IgD-negative memory B cell (primary cell): ENCODE measurements at regions not wholly inside any gene's neighbourhood (a gene's known extent, or its start where the extent isn't known, plus 50 kb on each side); places are given as distances from the start of the nearest gene placed in this dataset.
A peak's percentile ranks its signal among the peaks of the same experiment; 100 is the strongest.

Source experiments
- H3K27ac Mint-ChIP-seq, 3 donors: one replicate each; pipeline ENCODE4 v1.8.0; 2020 to 2022; ENCODE audit warnings: mild to moderate bottlenecking in 3 of 3, mixed read lengths in 3 of 3, moderate library complexity in 1 of 3
- H3K27me3 Mint-ChIP-seq: one replicate; pipeline ENCODE4 v1.8.0; 2021; ENCODE audit warnings: mixed read lengths
- H3K36me3 Mint-ChIP-seq: one replicate; pipeline ENCODE4 v1.8.0; 2020; ENCODE audit warnings: mild to moderate bottlenecking, mixed read lengths
- H3K4me1 Mint-ChIP-seq, 3 donors: one replicate each; pipeline ENCODE4 v1.8.0; 2020 to 2022; ENCODE audit warnings: mixed read lengths in 3 of 3, mild to moderate bottlenecking in 1 of 3
- H3K4me3 Mint-ChIP-seq, 4 donors: one replicate each; pipeline ENCODE4 v1.8.0; 2020 to 2022; ENCODE audit warnings: mild to moderate bottlenecking in 4 of 4, mixed read lengths in 4 of 4, moderate library complexity in 3 of 4
- H3K9me3 Mint-ChIP-seq, 3 donors: one replicate each; pipeline ENCODE4 v1.8.0; 2020 to 2021; ENCODE audit warnings: mixed read lengths in 3 of 3, mild to moderate bottlenecking in 1 of 3

GRCh38 chr2:138985881-138986280, 205.7 kb upstream of the NXPH2 start:
- H3K36me3 Mint-ChIP-seq: no peaks in the 10 kb centered on the region
- no peaks in the 10 kb centered on the region for H3K4me1 Mint-ChIP-seq
- H3K27ac Mint-ChIP-seq: no peak overlapping the region

GRCh38 chr2:138979131-138979785, 199.1 kb upstream of the NXPH2 start:
- H3K27me3 Mint-ChIP-seq: no peaks in the 10 kb centered on the region
- no peaks in the 10 kb centered on the region for H3K36me3 Mint-ChIP-seq
- H3K27ac Mint-ChIP-seq: no peak overlapping the region
- peaks cover 0 to 5% (median 2%) of the 10 kb centered on the region in 3 donors for H3K9me3 Mint-ChIP-seq
- no peak overlapping the region for H3K4me3 Mint-ChIP-seq
- H3K4me1 Mint-ChIP-seq: no peaks in the 10 kb centered on the region

More at GRCh38 chr2:138985881-138986280, 205.7 kb upstream of the NXPH2 start:
- H3K4me3 Mint-ChIP-seq: no peak overlapping the region
- no peaks in the 10 kb centered on the region for H3K27me3 Mint-ChIP-seq
- H3K9me3 Mint-ChIP-seq: peaks cover 5 to 18% (median 8%) of the 10 kb centered on the region in 3 donors

- peaks cover 0 to 3% (median 2%) of the 10 kb centered on the region in 3 donors for H3K9me3 Mint-ChIP-seq
- no peaks in the 10 kb centered on the region for H3K4me1 Mint-ChIP-seq
- no peaks in the 10 kb centered on the region for H3K36me3 Mint-ChIP-seq
- H3K4me3 Mint-ChIP-seq: no peak overlapping the region
- no peaks in the 10 kb centered on the region for H3K27me3 Mint-ChIP-seq
- no peak overlapping the region for H3K27ac Mint-ChIP-seq
Measured at GRCh38 chr2:138974651-138975050, 194.5 kb upstream of the NXPH2 start.

- peaks cover 6 to 10% (median 7%) of the 10 kb centered on the region in 3 donors for H3K9me3 Mint-ChIP-seq
- no peak overlapping the region for H3K4me3 Mint-ChIP-seq
- H3K27ac Mint-ChIP-seq: peak overlapping the region in 1 of 3 donors; percentile 74
Measured at GRCh38 chr2:138964418-138964817, 184.2 kb upstream of the NXPH2 start.

GRCh38 chr2:138962686-138963085, 182.5 kb upstream of the NXPH2 start:
- Mint-ChIP-seq H3K27ac (no peak overlapping the region), H3K27me3 (no peaks in the 10 kb centered on the region), H3K4me3 (no peak overlapping the region), H3K36me3 (no peaks in the 10 kb centered on the region), H3K4me1 (no peaks in the 10 kb centered on the region), H3K9me3 (peaks cover 6 to 10% (median 7%) of the 10 kb centered on the region in 3 donors)

More at GRCh38 chr2:138964418-138964817, 184.2 kb upstream of the NXPH2 start:
- Mint-ChIP-seq H3K27me3 (no peaks in the 10 kb centered on the region), H3K36me3 (no peaks in the 10 kb centered on the region), H3K4me1 (no peaks in the 10 kb centered on the region)

GRCh38 chr2:138960191-138960590, 180.0 kb upstream of the NXPH2 start:
- no peaks in the 10 kb centered on the region for H3K27me3 Mint-ChIP-seq

GRCh38 chr2:138959031-138959430, 178.8 kb upstream of the NXPH2 start:
- Mint-ChIP-seq H3K36me3 (no peaks in the 10 kb centered on the region), H3K27me3 (no peaks in the 10 kb centered on the region), H3K27ac (no peak overlapping the region), H3K9me3 (peaks cover 2 to 8% (median 4%) of the 10 kb centered on the region in 3 donors), H3K4me1 (no peaks in the 10 kb centered on the region), H3K4me3 (no peak overlapping the region)

More at GRCh38 chr2:138960191-138960590, 180.0 kb upstream of the NXPH2 start:
- Mint-ChIP-seq H3K27ac (no peak overlapping the region), H3K4me1 (no peaks in the 10 kb centered on the region), H3K36me3 (no peaks in the 10 kb centered on the region), H3K4me3 (no peak overlapping the region), H3K9me3 (peaks cover 6 to 10% (median 10%) of the 10 kb centered on the region in 3 donors)

GRCh38 chr2:138956116-138956515, 175.9 kb upstream of the NXPH2 start:
- no peaks in the 10 kb centered on the region for H3K4me1 Mint-ChIP-seq
- H3K27me3 Mint-ChIP-seq: no peaks in the 10 kb centered on the region

GRCh38 chr2:138950486-138950885, 170.3 kb upstream of the NXPH2 start:
- Mint-ChIP-seq H3K27ac (no peak overlapping the region), H3K36me3 (no peaks in the 10 kb centered on the region), H3K27me3 (no peaks in the 10 kb centered on the region), H3K9me3 (peaks cover 2 to 4% (median 4%) of the 10 kb centered on the region in 3 donors), H3K4me3 (no peak overlapping the region), H3K4me1 (no peaks in the 10 kb centered on the region)

More at GRCh38 chr2:138956116-138956515, 175.9 kb upstream of the NXPH2 start:
- Mint-ChIP-seq H3K9me3 (peaks cover 0 to 11% (median 4%) of the 10 kb centered on the region in 3 donors), H3K36me3 (no peaks in the 10 kb centered on the region), H3K4me3 (no peak overlapping the region), H3K27ac (no peak overlapping the region)

- H3K36me3 Mint-ChIP-seq: no peaks in the 10 kb centered on the region
- no peaks in the 10 kb centered on the region for H3K27me3 Mint-ChIP-seq
- H3K4me1 Mint-ChIP-seq: no peaks in the 10 kb centered on the region
- no peak overlapping the region for H3K27ac Mint-ChIP-seq
- H3K9me3 Mint-ChIP-seq: peaks cover 0 to 4% (median 2%) of the 10 kb centered on the region in 3 donors
- H3K4me3 Mint-ChIP-seq: no peak overlapping the region
Measured at GRCh38 chr2:138949517-138949916, 169.3 kb upstream of the NXPH2 start.

GRCh38 chr2:138948070-138948539, 167.9 kb upstream of the NXPH2 start:
- no peaks in the 10 kb centered on the region for H3K36me3 Mint-ChIP-seq

GRCh38 chr2:138943470-138943869, 163.3 kb upstream of the NXPH2 start:
- H3K4me3 Mint-ChIP-seq: no peak overlapping the region
- H3K27ac Mint-ChIP-seq: no peak overlapping the region
- H3K4me1 Mint-ChIP-seq: no peaks in the 10 kb centered on the region
- no peaks in the 10 kb centered on the region for H3K27me3 Mint-ChIP-seq
- peaks cover 0 to 5% (median 2%) of the 10 kb centered on the region in 3 donors for H3K9me3 Mint-ChIP-seq
- H3K36me3 Mint-ChIP-seq: no peaks in the 10 kb centered on the region

More at GRCh38 chr2:138948070-138948539, 167.9 kb upstream of the NXPH2 start:
- no peak overlapping the region for H3K4me3 Mint-ChIP-seq
- H3K27me3 Mint-ChIP-seq: no peaks in the 10 kb centered on the region
- H3K27ac Mint-ChIP-seq: no peak overlapping the region
- no peaks in the 10 kb centered on the region for H3K4me1 Mint-ChIP-seq
- peaks cover 0 to 4% (median 2%) of the 10 kb centered on the region in 3 donors for H3K9me3 Mint-ChIP-seq

- Mint-ChIP-seq H3K4me3 (no peak overlapping the region), H3K36me3 (no peaks in the 10 kb centered on the region), H3K9me3 (peaks cover 4 to 6% (median 5%) of the 10 kb centered on the region in 3 donors), H3K27ac (no peak overlapping the region), H3K27me3 (no peaks in the 10 kb centered on the region), H3K4me1 (no peaks in the 10 kb centered on the region)
Measured at GRCh38 chr2:138942466-138942865, 162.3 kb upstream of the NXPH2 start.

- Mint-ChIP-seq H3K36me3 (no peaks in the 10 kb centered on the region), H3K27ac (no peak overlapping the region), H3K4me1 (no peaks in the 10 kb centered on the region), H3K4me3 (no peak overlapping the region), H3K9me3 (peaks cover 0 to 3% (median 2%) of the 10 kb centered on the region in 3 donors), H3K27me3 (no peaks in the 10 kb centered on the region)
Measured at GRCh38 chr2:138931284-138932256, 151.4 kb upstream of the NXPH2 start.

- Mint-ChIP-seq H3K27me3 (no peaks in the 10 kb centered on the region), H3K36me3 (no peaks in the 10 kb centered on the region), H3K9me3 (peaks cover 0 to 2% (median under 1%) of the 10 kb centered on the region in 3 donors), H3K27ac (no peak overlapping the region), H3K4me1 (no peaks in the 10 kb centered on the region), H3K4me3 (no peak overlapping the region)
Measured at GRCh38 chr2:138930571-138930970, 150.4 kb upstream of the NXPH2 start.
